ENCODE measurements at regions not wholly inside any gene's neighbourhood (a gene's known extent, or its start where the extent isn't known, plus 50 kb on each side); places are given as distances from the start of the nearest gene placed in this dataset.

GRCh38 chr15:62582580-62582979 lies 417.5 kb upstream of the C2CD4B start:
- Histone ChIP-seq H3K27me3 (no peaks in the 10 kb centered on the region), H3K9me3 (no peaks in the 10 kb centered on the region), H4K20me1 (no peaks in the 10 kb centered on the region), H3K36me3 (no peaks in the 10 kb centered on the region), H3K4me1 (no peaks in the 10 kb centered on the region), H3K27ac (no peak overlapping the region), H3K4me2 (no peak overlapping the region), H3K4me3 (no peak overlapping the region), H3K9ac (no peak overlapping the region)
- TF ChIP-seq Cebpa-rat (IDR thresholded peaks at IDR 0.05): no peak

GRCh38 chr15:62584301-62585235 lies 419.5 kb upstream of the C2CD4B start:
- TF ChIP-seq Cebpa-rat (IDR thresholded peaks at IDR 0.05): no peak
- Histone ChIP-seq H3K27ac (no peak overlapping the region), H3K9ac (no peak overlapping the region), H3K4me1 (peaks cover 7% of the 10 kb centered on the region), H4K20me1 (no peaks in the 10 kb centered on the region), H3K9me3 (no peaks in the 10 kb centered on the region), H3K4me2 (no peak overlapping the region), H3K27me3 (no peaks in the 10 kb centered on the region), H3K36me3 (no peaks in the 10 kb centered on the region), H3K4me3 (no peak overlapping the region)

DNA sequence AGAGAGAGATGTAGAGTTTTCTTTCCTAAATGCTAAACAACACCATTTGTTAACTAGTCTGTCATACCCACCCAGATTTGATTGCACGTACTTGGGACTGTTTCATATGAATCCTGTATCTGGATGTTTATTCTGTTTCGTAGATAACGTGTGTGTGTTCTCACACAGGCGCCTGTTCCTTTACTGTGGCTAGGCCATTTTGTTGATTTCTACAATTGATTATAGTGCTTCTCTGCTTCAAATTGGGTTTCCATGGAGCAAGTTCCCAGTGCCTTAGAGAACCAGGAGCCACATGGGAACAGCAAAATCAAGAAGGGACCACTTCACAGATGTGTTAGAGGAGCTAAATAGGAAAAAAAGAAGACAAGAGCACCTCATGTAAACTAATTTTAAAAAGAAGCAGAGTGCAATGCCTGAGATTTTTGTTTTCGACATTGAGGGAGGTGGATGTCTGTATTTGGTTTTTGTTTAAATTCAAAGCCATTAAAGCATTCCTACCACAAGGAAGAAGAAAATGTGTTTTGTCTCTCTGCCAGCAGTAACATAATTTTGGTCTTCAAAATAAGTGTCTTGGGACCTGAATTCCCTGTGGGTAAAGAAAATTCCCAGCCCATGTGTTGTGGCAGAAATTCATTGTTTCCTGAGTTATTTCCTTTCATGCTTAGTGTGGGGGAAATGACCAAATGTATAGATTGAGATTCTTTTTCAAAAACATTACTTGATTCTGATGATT lies 424.0 kb upstream of the C2CD4B start:
- Histone ChIP-seq H3K27me3 (no peaks in the 10 kb centered on the region), H3K4me1 (peaks cover 10% of the 10 kb centered on the region), H3K4me3 (no peak overlapping the region), H3K9ac (no peak overlapping the region), H3K9me3 (no peaks in the 10 kb centered on the region), H4K20me1 (no peaks in the 10 kb centered on the region), H3K36me3 (no peaks in the 10 kb centered on the region), H3K27ac (no peak overlapping the region), H3K4me2 (peak overlapping the region; percentile 33)
- no peak for TF ChIP-seq Cebpa-rat (IDR thresholded peaks at IDR 0.05)

DNA sequence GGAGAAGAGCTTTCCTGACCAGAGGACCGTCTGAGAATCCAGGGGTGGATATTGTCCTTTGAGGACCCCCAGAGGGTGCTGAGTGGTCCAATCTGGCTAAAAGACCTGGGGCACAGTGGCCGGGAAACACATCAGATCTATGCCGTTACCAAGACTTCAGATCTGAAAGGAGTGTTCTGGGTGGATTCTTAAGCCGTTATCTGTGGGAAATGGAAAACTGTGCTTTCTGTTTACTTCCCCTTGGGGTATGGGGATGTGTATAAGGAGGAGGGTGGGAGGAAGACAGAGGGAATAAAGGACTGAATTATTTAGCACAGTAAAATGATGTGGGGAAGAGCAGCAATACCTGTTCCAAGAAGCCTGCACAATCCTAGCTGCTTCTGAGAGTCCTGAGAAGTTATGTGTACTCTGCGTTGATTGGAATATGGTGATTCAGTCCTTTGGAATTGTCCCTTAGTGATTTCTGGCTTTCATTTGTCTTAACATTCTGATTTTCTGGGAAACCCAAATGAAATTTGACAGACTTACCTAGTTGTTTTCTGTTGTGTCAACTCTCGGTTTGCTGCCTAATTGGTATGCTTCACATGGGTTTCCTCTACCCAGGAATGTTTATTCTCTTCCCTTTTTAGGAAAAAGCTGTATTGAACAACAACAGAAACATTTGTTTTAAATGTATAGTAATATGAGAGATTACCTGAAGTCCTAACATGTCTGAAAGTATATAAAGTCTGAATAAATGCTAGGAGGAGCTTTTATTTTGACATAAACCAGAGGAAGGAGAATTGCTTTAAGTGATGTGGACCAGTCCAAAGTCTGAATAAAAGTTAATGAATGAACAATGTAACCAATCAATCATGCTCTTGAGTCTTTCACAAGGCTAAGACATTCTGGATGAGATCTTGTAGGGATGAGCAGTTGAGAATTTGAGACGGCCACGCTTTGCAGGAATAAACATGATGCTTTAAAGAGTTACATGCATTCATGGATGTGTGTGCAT lies 427.1 kb upstream of the C2CD4B start:
- Histone ChIP-seq H4K20me1 (no peaks in the 10 kb centered on the region), H3K27ac (no peak overlapping the region), H3K9me3 (no peaks in the 10 kb centered on the region), H3K4me3 (no peak overlapping the region), H3K4me2 (no peak overlapping the region), H3K4me1 (peaks cover 10% of the 10 kb centered on the region), H3K9ac (no peak overlapping the region), H3K36me3 (no peaks in the 10 kb centered on the region), H3K27me3 (no peaks in the 10 kb centered on the region)
- TF ChIP-seq Cebpa-rat (IDR thresholded peaks at IDR 0.05): no peak

DNA sequence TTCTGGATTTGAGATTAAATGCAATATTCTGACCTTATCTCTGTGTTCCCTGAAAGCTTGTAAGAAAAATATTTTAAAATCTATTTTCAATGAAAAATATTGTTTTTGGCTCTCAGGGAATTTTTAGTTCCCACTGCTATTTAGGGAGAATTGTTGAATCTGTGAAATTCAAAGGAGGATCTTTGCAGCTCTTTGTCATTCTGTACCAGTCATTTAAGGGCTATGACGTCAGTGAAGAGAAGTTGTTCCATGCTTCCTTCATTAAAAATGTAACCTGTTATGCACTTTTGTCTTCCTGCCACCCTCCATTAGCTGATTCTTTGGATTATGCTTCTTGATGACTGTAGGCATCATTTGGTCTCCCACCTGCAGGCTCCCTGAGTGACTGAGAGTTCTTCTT lies 427.8 kb upstream of the C2CD4B start:
- H3K36me3 ChIP-seq: no peaks in the 10 kb centered on the region
- H3K4me1 ChIP-seq: peaks cover 10% of the 10 kb centered on the region
- no peak for TF ChIP-seq Cebpa-rat (IDR thresholded peaks at IDR 0.05)
- H3K4me3 ChIP-seq: no peak overlapping the region
- H3K9me3 ChIP-seq: no peaks in the 10 kb centered on the region
- no peak overlapping the region for H3K4me2 ChIP-seq
- no peak overlapping the region for H3K9ac ChIP-seq
- H4K20me1 ChIP-seq: no peaks in the 10 kb centered on the region
- no peak overlapping the region for H3K27ac ChIP-seq
- H3K27me3 ChIP-seq: no peaks in the 10 kb centered on the region

- TF ChIP-seq Cebpa-rat (IDR thresholded peaks at IDR 0.05): no peak
- Histone ChIP-seq H3K36me3 (no peaks in the 10 kb centered on the region), H3K27ac (no peak overlapping the region), H3K4me2 (no peak overlapping the region), H3K9ac (no peak overlapping the region), H3K4me3 (no peak overlapping the region), H3K4me1 (peaks cover 10% of the 10 kb centered on the region), H3K27me3 (no peaks in the 10 kb centered on the region), H4K20me1 (no peaks in the 10 kb centered on the region), H3K9me3 (no peaks in the 10 kb centered on the region)
These were observed 428.8 kb upstream of the C2CD4B start for GRCh38 chr15:62593681-62594399.

DNA sequence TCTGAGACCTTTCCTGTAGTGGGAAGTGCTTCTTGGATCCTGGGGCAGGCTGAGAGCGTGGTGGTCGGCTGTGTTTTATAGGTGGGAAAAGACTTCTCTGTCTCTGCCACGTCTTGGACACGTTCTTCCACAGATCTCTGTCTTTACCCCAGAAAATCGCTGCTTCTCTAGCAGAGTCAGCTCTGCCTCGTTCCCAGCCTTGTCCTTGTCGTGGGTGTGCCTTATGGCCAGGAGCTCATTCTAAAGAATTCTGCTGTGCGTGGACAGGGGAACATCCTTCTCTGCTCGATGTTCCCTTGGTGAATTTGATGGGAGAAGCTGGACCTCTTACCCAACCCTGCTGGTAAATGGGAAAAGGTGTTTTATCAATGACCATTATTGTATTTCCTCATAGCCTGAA lies 433.1 kb upstream of the C2CD4B start:
- Histone ChIP-seq H3K27ac (no peak overlapping the region), H3K9me3 (no peaks in the 10 kb centered on the region), H3K4me3 (no peak overlapping the region), H3K27me3 (no peaks in the 10 kb centered on the region), H3K9ac (no peak overlapping the region), H3K4me1 (no peaks in the 10 kb centered on the region), H3K4me2 (no peak overlapping the region), H4K20me1 (no peaks in the 10 kb centered on the region), H3K36me3 (no peaks in the 10 kb centered on the region)
- TF ChIP-seq Cebpa-rat (IDR thresholded peaks at IDR 0.05): no peak

DNA sequence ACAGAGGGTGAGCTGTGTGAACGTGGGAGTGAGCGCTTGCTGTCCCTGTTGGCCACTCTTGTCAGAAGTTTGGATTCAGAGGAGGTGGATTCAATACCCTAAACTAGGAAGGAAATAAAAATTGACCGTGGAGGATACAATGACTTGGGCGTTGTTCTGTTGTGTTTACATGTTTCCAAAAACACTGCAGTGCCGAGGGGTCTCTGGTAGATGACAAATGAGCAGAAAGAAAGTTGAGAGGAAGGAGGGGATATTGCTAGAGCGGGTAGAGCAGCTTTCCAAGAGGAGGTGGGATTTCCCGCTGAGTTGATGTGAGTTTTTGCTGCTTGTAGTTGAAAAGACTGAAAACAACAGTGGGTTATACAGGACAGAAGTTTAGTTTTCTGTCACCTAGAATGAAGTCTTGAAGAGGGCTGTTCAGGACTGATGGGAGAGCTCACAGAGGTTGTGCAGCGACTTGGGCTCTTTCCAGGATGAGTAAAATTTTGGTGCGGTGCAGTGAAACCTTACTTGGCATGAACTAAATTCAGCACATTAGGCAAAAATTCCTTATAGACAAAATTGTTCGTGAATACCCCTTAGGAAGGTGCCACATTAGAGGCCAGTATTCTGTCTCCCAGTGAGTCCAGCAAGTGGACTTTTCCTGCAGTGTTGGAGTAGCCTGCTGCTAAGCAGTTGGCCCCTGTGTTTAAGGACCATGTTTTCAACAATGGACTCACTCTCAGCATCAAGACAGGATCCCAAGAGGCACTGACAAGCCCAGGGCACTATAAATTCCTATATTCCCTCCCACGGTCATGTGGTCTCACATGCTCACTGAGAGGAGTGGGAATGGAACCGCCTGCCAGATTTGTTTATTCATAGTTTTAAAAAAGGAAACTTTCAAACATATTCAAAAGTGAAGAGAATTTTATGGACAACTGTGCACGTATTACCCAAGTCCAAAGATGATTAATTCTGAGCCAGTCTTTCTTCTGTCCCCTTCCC lies 435.0 kb upstream of the C2CD4B start:
- no peak for TF ChIP-seq Cebpa-rat (IDR thresholded peaks at IDR 0.05)

More for the DNA sequence above, 435.0 kb upstream of the C2CD4B start:
- Histone ChIP-seq H3K9me3 (no peaks in the 10 kb centered on the region), H4K20me1 (no peaks in the 10 kb centered on the region), H3K27me3 (no peaks in the 10 kb centered on the region), H3K9ac (no peak overlapping the region), H3K4me2 (no peak overlapping the region), H3K36me3 (no peaks in the 10 kb centered on the region), H3K4me3 (no peak overlapping the region), H3K27ac (no peak overlapping the region), H3K4me1 (no peaks in the 10 kb centered on the region)

Measured in BLaER1 (cell line).